HT1080 (cell line): ENCODE measurements at regions not wholly inside any gene's neighbourhood (a gene's known extent, or its start where the extent isn't known, plus 50 kb on each side); places are given as distances from the start of the nearest gene placed in this dataset.
A peak's percentile ranks its signal among the peaks of the same experiment; 100 is the strongest.

Source experiments
- DNase-seq: peaks from one replicate; pipeline ENCODE4 v3.0.0-alpha.2; 2015; ENCODE audit warnings: low read depth

GRCh38 chr17:5694551-5694950, 110.2 kb upstream of the NLRP1 start:
- no peak for DNase-seq

- DNase-seq: no peak
Measured at GRCh38 chr17:5695480-5695879, 111.2 kb upstream of the NLRP1 start.

- no peak for DNase-seq
Measured at GRCh38 chr17:5698959-5699358, 114.7 kb upstream of the NLRP1 start.

DNA sequence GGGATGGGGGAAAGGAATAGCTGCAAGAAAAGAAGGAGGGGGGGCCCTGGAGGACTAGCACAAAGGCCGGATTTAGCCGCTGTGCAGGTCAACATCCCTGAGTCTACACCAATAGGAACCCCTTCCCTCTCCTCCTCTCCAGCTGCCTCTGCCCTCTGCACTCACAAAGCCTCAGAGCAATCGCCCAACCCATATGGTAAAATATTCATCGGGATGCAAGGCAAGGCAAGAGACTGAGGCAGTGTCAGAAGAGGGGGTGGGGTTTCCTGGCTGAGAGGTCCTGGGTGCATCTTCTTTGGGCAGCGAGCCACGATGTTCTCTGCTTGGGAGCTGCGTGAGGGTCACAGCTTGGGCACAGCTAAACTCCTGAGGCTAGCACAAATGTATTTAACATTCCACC, 115.5 kb upstream of the NLRP1 start:
- DNase-seq: no peak

DNA sequence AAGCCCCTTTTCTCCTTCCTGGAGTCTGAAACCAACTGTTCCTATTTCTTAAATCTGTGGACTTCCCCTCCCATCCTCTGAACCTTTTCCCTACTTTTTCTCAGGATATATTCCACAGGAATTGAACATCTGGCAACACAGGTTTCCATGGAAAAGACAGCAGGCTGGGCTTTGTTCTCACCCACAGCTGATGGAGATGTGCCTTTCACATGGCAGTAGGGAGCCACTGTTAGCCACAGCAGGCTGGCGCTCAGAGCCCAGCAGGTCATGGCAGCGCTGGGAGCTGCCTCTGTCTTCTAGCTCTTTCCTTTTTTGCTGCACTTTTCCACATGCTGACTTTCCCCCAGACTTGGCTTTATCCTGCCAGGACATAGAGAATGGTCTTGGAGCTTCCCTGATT, 116.4 kb upstream of the NLRP1 start:
- no peak for DNase-seq

- no peak for DNase-seq
Measured at GRCh38 chr17:5701381-5701780, 117.1 kb upstream of the NLRP1 start.

DNA sequence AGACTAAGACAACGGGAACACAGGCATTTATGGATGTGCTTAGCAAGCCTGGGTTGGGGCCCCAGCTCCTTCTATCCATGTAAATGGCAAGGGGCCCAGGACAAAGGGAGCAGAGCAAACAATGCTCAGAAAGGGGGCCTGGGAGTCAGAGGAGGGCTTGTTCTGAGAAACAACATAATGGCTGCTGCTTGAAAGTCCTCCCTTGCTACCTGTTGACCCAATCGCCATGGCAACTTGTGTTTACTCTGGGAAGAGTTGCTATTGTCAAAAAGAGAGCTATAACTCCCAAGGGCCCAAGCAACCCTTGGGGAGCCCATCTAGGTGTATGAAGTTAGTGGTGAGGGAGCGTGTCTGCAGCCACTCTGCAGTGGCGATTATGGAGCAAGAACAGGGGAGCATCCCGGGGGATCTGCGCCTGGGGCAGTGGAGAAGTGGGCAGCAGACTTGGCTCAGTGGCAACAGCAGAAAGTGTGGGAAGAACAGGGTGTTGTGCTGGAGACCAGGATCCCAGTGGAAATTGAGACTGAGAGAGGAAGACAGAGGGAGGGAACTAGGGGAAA, 118.7 kb upstream of the NLRP1 start:
- no peak for DNase-seq

DNA sequence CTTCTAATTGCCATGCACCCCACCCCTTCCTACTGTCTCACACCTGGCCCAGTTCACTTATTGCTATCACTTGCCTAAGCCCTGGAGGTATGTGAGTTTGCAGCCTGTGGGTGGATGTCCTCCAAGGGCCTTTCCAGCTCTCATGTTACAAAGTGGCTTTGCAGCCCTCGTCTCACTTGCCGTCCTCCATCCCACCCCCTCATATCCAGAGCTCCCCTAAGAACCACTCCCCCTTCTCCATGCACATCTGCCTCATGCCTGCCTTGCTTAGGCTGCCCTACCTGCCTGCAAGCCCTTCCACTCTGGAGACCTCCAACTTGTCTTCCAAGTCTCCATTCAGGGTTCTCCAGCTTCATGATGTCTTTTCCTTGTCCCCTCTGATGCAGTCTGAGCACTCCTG, 119.4 kb upstream of the NLRP1 start:
- no peak for DNase-seq

GRCh38 chr17:5705081-5705875, 121.0 kb upstream of the NLRP1 start:
- no peak for DNase-seq

GRCh38 chr17:5705876-5706576, 121.7 kb upstream of the NLRP1 start:
- DNase-seq: no peak

DNA sequence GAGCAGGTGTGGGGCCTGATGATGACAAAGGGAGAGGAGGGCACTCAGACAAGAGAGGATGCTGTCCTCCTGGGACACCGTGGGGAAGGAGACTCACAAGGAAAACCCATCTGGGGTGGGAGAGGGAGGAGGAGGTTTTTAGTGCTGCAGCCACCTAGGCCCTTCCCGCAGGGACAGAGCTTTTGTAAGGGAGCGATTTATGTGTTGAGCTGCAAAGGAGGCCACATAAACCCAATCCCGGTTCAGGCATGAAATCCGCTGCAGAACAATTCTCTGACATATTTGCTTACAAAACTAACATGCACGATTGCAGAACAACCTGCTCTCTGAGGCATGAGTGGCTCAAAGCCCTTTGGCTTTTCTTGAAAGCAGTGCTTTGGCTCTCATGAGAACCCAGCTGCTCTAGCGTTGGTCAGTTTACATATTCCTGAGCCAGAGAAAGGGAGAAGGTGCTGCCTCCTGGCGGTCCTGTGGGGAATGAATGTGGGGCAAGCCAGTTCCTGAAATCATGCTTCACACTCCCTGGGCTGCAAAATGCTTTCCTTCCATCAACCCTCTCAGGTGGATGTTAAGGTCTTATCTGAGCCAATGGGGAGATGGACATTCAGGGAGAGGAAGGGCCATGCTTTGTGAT, 122.4 kb upstream of the NLRP1 start:
- DNase-seq: peak; percentile 36

GRCh38 chr17:5707482-5707881, 123.2 kb upstream of the NLRP1 start:
- DNase-seq: no peak

DNA sequence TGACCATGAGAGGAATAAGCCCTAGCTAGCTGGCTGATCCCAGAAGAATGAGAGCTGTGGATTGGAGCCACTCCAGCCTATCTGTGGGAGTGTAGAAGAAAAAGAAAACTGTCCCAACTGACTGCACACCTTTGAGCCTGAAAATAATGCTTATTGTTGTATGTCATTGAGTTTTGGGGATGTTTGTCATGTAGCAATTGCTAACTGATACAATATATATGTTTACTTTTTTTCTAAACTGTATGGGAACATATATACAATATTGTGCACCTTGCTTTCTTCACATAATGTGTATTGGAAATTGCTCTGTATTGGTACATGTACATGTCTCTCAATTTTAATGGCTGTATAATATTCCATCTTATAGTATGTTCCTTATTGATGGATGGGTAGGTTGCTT, 124.0 kb upstream of the NLRP1 start:
- DNase-seq: no peak

GRCh38 chr17:5711344-5711743, 127.0 kb upstream of the NLRP1 start:
- DNase-seq: no peak

DNA sequence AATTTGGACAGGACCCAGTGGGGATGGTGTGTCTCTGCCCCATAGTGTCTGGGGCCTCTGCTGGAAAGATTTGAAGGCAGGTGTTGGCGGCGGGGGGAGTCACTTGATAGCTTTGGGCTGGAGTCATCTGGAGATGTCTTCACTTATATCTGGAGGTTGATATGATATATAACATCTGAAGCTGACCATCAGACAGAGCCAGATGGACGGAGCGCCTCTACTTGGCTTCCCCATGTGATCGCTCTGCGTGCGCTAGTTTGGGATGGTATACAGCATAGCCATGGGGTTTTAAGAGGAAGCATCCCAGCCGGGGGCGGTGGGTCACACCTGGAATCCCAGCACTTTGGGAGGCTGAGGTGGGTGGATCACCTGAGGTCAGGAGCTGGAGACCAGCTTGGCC, 130.7 kb upstream of the NLRP1 start:
- no peak for DNase-seq

DNA sequence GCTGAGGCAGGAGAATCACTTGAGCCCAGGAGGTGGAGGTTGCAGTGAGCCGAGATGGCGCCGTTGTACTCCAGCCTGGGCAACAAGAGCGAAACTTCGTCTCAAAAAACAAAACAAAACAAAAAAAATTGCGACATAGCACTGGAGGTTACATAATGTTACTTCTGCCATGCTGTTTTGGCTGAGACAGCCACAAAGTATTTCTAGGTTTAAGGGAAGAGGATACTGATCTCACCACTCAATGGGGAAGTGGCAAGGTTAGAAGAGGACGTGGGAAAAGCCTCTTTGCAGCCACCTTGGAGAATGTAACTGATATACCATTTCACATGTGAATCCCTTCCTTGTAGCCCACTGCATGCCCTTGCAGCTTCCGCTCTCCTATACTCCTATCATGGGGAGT, 131.2 kb upstream of the NLRP1 start:
- DNase-seq: no peak

- DNase-seq: no peak
Measured at GRCh38 chr17:5718726-5719125, 134.4 kb upstream of the NLRP1 start.

- no peak for DNase-seq
Measured at GRCh38 chr17:5719976-5720375, 135.7 kb upstream of the NLRP1 start.

GRCh38 chr17:5730373-5730772, 146.1 kb upstream of the NLRP1 start:
- DNase-seq: no peak

GRCh38 chr17:5740937-5741336, 156.6 kb upstream of the NLRP1 start:
- no peak for DNase-seq

DNA sequence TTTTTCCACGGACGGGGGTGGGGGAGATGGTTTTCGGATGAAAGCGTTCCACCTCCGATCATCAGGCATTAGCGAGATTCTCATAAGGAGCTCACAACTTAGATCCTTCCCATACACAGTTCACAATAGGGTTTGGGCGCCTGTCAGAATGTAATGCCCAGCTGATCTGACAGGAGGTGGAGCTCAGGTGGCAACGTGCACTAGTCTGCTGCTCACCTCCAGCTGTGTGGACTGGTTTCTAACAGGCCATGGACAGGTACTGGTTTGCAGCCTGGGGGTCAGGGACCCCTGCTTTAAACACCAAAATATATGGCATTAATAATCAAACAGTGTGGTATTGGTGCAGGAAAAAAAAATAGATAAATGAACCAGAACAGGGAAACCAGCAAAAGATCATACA, 157.5 kb upstream of the NLRP1 start:
- no peak for DNase-seq

- no peak for DNase-seq
Measured at GRCh38 chr17:5745111-5745813, 161.0 kb upstream of the NLRP1 start.
